Left renal pelvis (tissue), 4 donors: ENCODE measurements at regions not wholly inside any gene's neighbourhood (a gene's known extent, or its start where the extent isn't known, plus 50 kb on each side); places are given as distances from the start of the nearest gene placed in this dataset.
A peak's percentile ranks its signal among the peaks of the same experiment; 100 is the strongest.

Experiments
- DNase-seq, 4 donors: peaks; one replicate each; pipeline ENCODE4 v3.0.0-alpha.2; 2013; ENCODE audit warnings: low read depth in 4 of 4, low spot score in 3 of 4

DNA sequence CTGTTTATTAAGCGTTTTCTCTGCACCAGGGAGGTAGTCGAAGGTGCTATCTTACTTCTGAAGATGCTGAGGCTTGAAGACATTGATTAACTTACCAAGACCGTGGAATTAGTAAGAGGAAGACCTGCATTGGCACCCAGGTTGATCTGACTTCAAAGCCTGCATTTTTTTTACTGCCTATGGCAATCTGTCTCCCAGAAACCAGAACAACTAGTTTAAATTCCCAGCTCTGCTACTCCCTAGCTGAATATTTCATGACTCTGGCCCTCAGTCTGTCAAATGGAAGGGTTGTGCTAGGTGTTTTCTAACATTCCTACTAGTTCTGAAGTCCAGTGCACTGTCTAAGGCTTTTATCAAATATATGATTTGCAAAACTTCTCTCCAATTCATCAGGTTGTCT lies 52.0 kb upstream of the GRAMD1B start:
- DNase-seq = no peak

DNA sequence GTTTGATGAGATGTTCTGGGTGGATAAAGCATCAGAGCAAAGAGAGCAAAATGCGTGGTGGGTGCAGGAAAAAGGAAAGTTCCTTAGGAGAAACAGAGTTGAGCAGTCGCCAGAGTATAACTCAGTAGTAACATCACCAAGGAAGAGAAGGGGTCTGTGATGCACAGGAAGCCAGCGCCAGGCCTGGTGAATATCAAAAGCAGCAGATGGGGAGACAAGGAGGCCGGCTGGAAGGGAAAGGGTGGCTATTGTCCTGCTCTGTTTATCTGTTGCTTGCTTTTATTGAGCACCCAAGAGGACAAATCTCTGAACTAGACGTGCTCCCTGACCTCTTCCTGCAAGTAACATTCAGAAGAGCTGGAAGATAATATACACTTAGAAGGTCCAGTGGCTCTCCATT lies 52.7 kb upstream of the GRAMD1B start:
- DNase-seq = no peak

DNA sequence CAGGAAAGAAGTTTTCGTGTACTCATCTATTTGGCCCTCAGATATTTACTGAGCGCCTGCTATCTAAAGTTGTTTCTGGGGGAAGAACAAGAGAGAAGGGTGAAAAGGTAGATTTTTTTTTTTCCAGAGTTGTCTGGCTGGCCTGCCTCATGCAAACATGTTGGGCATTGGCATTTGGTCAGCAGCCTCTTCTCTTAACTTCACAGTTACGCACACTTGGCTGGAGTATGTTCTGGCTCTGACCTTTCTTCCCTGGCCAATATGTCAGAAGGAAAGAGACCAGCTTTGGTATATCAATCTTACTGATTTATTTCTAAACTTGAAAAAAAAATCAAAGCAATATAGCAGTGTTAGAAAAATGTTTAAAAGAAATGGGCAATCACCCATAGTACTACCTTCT lies 54.2 kb upstream of the GRAMD1B start:
- DNase-seq = no peak

DNA sequence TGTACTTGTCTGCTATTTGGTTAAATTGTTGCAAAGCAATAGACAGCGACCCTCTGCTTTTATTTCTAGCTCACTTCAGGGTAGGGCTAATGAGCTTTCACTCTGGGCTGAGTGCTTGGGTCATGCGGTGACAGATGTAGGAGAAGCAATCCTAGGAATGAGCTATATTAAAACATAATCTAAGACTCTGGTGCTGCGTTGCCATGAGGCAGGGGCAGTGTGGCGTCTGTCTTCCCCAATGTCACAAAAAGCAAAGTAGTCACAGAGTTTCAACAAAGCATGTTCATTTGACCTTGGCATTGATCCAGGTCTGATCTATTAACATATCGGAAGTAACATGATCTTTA lies 55.5 kb upstream of the GRAMD1B start:
- DNase-seq = no peak

DNA sequence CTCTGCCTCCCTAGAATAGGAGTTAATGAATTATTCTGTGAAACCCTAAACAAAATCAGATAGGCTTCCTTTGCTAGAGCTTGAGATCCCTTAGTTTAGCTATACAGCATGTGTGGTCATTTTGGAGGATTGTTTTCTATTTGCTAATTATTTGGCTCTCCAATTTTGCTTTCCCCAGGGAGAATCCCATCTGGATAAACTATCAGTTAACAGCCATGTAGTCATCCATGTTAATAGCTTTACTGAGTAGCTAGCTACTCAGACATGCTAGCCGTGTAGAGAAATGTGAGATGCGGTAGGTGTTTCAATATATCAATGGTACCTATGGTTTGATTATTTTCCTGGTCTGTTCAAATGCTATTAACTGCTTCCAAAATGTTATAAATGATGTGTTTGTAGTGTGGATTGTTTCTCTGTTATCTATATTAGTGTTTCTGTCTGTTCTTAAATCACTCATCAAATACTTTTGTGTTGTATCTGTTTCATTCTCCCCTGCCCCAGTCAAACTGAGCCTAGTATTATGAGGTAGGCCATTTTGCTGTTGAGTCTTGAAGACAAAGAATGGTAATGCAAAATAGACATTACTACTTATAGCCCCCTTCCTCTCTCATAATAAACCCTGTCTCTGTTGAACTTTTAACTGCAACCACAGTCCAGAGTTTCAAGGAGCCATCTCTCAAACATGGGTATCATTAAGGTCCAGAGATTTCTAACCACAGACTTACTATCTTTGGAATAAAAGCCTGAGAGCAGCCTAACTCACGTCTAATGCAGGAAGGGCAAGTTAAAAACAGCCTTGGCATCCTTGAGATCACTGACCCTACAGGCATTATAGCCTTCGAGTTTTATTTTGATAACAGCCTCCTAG lies 56.1 kb upstream of the GRAMD1B start:
- DNase-seq = no peak

DNA sequence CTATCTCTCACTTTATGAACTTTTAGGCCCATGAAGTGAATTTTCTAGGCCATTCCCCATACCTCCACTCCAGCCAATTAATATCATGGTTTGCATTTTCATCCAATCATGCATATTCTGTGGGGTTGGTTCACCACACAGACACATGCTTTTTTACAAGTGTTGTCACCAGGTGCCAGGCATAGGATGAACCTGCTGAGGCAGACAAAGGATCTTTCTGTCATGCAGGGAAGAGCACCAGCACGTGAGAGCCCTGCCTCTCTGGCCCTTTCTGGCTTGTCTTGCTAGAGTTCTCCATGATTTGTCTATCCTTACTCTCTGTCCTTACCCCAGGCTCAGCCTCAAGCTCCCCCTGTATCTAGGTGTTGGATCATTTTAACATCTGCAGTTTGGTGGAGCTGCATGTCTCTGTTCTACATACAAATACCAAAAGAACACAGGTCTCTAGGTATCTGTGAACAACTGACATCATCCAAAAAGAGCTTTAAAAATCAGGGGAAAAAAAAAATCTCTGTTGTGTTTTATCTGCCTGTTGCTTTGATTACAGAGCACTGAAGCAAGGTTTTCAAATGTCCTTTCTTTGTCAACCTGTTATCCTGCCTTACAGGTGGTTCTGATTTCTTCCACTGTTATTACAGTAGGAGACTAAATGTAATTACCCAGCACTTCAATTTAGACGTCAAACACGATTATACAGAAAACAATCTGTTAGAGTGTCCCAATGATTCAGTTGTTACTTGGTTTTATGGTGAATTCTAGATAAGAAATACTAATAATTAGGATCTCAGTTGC lies 58.4 kb upstream of the GRAMD1B start:
- no peak for DNase-seq

DNA sequence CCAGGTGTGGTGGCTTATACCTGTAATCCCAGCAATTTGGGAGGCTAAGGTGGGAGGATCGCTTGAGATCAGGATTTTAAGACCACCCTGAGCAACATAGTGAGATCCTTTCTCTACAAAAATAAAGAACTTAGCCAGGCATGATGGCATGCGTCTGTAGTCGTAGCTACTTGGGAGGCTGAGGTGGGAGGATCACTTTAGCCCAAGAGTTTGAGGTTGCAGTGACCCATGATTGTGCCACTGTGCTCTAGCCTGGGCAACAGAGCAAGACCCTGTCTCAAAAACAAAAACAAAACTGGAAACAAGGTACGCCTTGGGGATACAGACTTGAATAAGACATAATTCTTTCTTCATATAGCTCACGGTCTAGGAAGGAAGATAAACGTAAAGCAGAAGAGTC lies 63.1 kb upstream of the GRAMD1B start:
- no peak for DNase-seq

DNA sequence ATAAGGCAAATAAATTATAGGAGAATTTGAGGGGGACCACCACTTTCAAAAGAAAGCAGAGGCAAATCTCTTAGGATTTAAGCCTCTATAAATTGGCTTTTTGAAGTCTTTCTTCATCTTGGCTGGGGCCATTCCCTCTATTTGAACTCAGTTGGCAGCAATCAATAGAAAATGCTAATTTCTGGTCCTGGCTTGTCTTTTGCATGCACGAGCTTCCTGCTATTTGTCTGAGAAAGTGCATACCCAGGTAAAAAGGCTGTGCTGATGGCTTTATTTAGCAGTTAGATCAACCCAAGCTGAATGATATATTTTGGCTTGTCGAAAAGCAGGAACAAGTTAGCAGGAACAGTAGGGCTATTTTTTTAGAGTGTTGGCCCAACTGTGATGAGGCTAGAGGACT lies 64.1 kb upstream of the GRAMD1B start:
- no peak for DNase-seq

DNA sequence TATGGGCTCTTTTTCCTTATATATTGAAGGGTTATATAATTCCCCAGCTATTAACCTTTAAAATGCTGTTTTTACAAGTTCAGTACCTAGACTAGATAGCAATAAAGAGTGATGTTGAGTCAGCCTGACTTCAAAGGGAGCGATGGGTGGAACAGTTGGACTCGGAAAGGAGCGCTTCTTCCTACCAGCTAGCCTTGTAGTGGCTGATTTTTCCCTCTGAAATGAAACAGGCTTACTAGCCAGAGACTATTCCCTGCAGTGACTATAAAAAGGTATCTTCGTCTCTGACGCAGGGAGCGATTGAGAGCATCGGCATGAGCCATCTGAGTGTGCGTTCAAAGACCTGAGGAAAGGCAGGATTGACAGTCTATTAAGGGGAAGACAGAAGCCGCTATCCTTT lies 66.0 kb upstream of the GRAMD1B start:
- no peak for DNase-seq

DNA sequence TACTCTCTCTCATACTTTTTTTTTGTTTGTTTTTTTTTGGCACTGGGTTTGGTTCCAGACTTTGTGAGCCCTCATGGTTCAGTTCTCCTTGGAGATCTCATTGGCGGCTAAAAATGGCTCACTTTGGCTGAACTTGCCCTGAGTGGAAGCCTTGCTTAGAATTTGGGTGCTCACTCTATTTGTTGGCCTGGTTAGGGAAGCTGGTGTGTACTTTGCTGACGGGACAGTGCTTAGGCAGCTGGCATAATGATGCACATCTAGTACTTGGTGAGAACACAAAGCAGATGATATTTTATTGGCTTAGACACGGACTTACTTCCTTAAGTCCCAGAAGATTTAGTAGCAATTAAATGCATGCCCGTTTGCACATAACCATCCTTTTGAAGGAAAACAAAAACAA lies 66.5 kb upstream of the GRAMD1B start:
- no peak for DNase-seq

DNA sequence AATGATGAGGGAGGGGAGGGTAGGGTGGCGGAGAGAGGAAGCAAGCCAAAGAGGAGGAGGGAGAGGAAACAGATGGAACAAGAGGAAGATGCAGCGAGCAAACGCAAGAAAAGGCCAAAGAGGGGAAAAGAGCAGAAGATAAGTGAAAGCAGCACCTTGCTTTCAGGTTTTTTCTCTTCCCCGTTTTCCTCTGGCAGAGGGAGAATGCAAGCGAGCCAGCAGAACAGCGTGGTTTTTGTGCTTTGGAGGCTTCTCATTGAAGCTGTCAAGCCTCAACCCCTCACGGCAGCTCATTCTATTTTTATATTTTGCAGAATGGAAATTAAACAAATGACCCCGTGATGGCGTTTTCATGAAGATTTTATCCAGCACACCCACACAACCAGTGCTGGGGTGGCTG lies 67.1 kb upstream of the GRAMD1B start:
- no peak for DNase-seq

DNA sequence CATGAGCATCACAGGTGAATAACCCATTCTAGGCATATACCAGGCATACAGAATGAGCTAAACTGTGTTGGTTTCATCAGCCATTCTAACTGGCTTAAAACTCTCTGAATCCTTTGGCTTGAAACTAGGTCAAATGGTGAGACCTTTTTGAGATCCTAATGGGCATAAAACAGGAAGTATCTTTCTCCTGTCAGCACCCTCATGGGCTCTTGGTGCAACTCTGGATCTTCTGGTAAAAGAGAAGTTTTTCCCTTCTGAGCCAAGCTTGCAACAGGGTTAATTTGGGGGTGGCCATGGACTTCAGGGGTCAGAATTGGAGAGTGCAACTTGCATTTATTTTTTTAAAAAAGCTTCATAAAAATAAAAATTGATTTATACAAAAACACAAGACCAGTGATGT lies 67.9 kb upstream of the GRAMD1B start:
- no peak for DNase-seq

DNA sequence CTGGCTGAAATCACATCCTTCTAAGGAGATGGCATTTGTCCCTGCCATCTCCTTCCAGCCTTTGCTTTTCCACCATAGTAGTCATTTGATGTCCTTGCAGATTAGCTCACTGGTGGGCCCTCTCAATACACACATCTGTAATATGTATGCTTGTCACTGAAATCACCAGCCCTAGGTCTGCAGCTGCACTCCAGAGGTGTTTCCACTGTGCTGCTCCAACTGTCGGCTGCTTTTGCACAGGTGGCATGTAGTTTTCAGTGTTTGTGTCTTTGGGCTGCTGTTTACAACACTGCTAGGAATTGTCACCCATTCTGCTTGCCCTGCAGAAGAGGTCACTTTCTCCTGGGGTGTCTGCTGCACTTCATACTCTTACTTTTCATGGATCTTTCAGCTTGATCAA lies 69.0 kb upstream of the GRAMD1B start:
- DNase-seq = no peak

DNA sequence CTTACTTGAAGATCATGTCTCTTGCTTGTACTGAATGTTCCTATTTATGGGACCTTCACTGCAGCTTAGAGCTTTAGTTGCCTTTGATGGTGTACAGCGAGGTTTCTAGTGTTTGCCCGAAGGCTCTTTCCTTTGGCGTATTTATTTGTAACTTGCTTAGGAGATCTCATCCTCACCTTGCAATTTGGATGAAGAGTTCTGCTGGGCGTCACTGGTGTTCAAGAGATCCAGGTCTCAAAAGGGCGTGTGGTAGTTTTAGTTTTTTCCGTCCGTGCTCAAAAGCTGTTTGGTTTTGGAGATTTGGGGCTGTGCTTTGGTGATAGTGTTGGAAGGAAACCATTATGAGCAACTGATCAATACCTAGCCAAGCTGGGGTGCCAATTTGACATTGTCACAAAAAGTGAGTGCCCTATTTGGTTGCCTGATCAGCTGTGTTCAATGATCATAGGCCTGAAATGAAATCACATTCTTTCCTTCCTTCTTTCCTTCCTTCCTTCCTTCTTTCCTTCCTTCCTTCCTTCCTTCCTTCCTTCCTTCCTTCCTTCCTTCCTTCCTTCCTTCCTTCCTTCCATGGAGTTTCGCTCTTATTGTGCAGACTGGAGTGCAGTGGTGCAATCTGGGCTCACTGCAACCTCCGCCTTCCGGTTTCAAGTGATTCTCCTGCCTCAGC lies 69.7 kb upstream of the GRAMD1B start:
- no peak for DNase-seq

DNA sequence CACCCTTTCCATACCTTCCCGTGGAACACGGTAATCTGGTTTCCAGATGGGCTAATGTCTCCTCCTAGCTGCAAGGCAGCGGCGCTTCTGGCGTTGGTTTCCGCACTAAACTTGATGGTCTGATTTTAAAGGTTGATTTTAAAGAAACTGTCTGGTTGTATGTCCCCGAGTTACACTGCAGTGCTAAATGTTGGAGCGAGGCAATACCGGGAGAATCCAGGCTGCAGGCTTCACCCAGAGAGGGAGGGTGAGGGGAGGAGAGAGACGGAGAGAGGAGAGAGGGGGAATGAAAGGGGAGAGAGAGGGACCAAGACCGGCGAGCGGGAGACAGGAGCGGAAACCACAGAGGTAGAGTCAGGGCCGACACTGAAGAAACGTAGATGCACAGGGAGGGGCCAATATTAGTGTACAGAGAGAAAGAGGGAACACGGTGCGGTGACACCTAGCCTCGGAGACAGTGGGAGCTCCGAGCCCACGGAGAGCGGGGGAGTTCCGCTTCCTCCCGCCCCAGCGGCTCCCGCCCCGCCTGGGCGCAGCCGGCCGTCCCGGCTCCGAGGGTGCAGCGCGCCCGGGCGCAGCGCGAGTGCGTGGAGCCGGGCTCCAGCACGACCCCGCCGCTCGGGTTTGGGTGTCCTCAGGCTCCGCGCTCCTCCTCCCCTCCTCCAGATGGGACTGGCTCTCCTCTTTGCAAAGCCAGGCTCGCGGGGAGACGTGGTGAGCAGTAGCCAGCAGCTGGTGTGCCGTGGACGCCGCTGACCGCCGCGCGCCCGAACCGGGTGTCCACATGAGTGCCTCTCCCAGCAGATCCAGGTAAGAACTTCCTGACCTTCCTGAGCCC lies 71.9 kb upstream of the GRAMD1B start:
- DNase-seq = peak in 2 of 4 donors; percentile 16 to 35

DNA sequence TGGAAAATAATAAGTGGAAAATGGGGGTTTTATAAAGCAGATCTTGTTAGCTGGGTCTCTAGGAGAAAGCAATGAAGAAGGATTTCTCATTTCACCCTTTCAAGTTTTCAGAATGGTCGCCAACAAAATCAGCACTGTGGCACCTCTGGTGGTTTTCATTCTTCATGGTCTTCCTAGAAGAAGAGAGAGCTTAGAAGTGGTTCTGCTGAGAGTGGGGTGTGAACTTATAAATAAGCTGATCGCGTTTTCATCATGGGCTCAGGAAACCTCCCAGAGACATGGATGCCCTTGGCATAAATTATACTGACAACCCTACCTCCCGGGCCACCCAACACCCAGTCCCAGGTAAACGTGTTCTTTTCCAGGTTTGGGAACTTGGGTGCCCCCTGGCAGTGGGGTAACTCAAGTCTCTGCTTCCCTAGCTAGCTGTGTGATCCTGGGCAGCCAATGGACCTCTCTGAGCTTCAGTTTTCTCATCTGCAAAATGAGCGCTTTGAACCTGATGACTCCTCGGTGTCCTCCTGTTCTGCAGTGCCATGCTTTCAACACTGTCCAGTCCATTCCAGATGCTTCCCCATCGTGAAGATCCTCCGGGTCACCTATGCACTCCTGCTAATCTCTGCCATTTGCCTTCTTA lies 72.6 kb upstream of the GRAMD1B start:
- no peak for DNase-seq

DNA sequence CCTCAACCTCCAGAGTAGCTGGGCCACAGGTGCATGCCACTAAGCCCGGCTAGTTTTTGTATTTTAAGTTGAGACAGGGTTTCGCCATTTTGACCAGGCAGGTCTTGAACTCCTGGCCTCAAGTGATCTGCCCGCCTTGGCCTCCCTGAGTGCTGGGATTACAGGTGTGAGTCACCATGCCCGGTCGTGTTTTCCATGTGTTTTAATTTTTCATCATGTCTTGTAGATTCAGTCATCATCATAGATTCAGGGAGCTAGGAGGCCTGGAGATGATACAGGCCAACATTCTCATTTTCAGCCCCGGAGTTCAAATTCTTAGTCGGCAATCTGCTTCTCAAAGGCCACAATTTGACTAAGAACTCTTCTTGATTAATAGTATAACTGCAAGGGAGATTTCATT lies 73.5 kb upstream of the GRAMD1B start:
- no peak for DNase-seq

DNA sequence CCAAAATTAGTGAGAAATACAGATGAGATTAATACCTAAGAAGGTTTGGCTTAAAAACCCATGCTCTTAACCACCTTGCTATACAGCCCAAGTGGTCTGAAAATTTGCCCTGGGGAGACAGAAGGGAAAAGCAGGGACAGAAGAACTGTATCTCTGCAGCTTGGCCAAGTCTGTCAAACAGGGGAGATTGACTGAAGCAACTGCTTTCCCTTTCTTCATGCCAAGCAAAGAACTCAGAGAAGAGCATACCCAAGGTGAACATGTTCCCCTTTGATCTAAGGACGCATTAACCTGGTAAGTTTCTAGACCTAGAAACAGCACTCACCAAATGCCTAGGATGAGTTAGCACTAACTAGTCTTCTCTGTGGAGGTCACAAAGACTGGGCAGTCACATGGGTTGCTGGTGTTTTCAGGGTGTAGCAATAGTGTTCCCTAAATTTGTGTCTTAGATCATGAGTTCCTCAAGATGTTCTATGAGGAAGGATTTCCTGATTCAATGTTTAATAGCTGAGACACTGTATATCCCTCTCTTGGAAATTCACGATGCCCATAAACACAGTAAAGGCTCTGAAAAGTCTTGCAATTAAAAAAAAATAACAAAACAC lies 75.6 kb upstream of the GRAMD1B start:
- no peak for DNase-seq

DNA sequence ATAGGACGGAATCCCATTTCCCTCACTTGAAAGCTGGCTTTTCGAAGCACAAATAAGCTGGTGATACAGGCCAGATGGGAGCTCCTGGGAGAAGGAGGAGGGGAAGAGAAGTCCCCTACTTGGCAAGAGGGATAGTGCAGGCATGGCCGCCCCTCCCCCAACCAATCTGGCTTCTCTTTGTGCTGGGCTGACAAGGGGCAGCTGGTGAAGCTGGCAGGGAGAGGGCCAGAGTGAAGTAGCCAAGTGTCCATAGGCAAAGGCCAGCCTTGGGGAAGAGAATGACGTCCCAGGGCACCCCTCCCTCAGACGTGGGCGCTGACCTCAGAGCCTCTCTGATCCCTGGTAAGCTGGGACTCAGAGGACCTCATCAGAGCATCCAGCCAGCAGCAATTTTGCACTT lies 78.7 kb upstream of the GRAMD1B start:
- no peak for DNase-seq

DNA sequence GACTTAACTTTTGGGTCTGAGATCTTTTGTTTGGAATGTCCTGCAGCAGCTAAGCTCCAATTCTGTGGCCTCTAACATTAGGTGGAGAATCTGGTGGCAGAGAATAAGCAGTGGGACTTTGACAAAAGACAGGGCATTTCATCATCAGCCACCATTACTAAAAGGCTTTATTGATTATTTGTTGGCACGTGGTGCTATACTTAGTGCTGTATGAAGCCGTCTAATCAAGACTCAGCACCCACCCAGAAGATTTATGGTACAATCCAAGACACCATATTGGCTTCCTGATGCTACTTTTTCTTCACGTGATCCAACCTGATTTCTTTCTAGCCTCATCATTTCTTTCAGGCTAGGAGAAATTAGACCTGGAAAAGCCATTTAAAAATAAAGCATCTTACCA lies 80.7 kb upstream of the GRAMD1B start:
- no peak for DNase-seq
